ACHN (cell line): ENCODE measurements at regions not wholly inside any gene's neighbourhood (a gene's known extent, or its start where the extent isn't known, plus 50 kb on each side); places are given as distances from the start of the nearest gene placed in this dataset.

Source experiments
- DNase-seq: peaks from one replicate; pipeline ENCODE4 v3.0.0-alpha.2; 2015
- in situ Hi-C: cut with HindIII; loops from 2 replicates; pipeline ENCODE4 v1.10.0; 2017; ENCODE audit warnings: low sequenced_read_pairs, low pct_ligation_motif_present, low pct_unique_long_range_greater_than_20kb

GRCh38 chr2:181356526-181357130 lies 100.6 kb upstream of the ITGA4 start:
- in situ Hi-C loops = no loop called here
- no peak for DNase-seq

GRCh38 chr2:181357979-181358378 lies 99.2 kb upstream of the ITGA4 start:
- no peak for DNase-seq
- in situ Hi-C loops = no loop called here

- DNase-seq = no peak
- in situ Hi-C loops = no loop called here
These were observed 94.6 kb upstream of the ITGA4 start for GRCh38 chr2:181362561-181362960.

- DNase-seq = no peak
- in situ Hi-C loops = no loop called here
These were observed 94.0 kb upstream of the ITGA4 start for GRCh38 chr2:181363164-181363563.

GRCh38 chr2:181364492-181365170 lies 92.6 kb upstream of the ITGA4 start:
- in situ Hi-C loops = no loop called here
- DNase-seq = no peak

- DNase-seq = no peak
- in situ Hi-C loops = no loop called here
These were observed 90.5 kb upstream of the ITGA4 start for GRCh38 chr2:181366675-181367175.

GRCh38 chr2:181367411-181367810 lies 89.8 kb upstream of the ITGA4 start:
- DNase-seq = no peak
- in situ Hi-C loops = no loop called here

- no peak for DNase-seq
- in situ Hi-C loops = no loop called here
These were observed 89.2 kb upstream of the ITGA4 start for GRCh38 chr2:181367906-181368435.

- DNase-seq = no peak
- in situ Hi-C loops = no loop called here
These were observed 87.1 kb upstream of the ITGA4 start for GRCh38 chr2:181370126-181370525.

- in situ Hi-C loops = no loop called here
- no peak for DNase-seq
These were observed 86.0 kb upstream of the ITGA4 start for GRCh38 chr2:181371195-181371594.

GRCh38 chr2:181371782-181372645 lies 85.2 kb upstream of the ITGA4 start:
- in situ Hi-C loops = no loop called here
- DNase-seq = no peak

- in situ Hi-C loops = no loop called here
- no peak for DNase-seq
These were observed 84.5 kb upstream of the ITGA4 start for GRCh38 chr2:181372646-181373040.

- no peak for DNase-seq
- in situ Hi-C loops = no loop called here
These were observed 82.2 kb upstream of the ITGA4 start for GRCh38 chr2:181374781-181375675.

GRCh38 chr2:181376442-181376841 lies 80.7 kb upstream of the ITGA4 start:
- no peak for DNase-seq
- in situ Hi-C loops = no loop called here

- in situ Hi-C loops = no loop called here
- DNase-seq = no peak
These were observed 80.2 kb upstream of the ITGA4 start for GRCh38 chr2:181376999-181377398.

- no peak for DNase-seq
- in situ Hi-C loops = no loop called here
These were observed 78.7 kb upstream of the ITGA4 start for GRCh38 chr2:181378491-181378890.

- in situ Hi-C loops = no loop called here
- no peak for DNase-seq
These were observed 76.6 kb upstream of the ITGA4 start for GRCh38 chr2:181380581-181380980.

- no peak for DNase-seq
- in situ Hi-C loops = no loop called here
These were observed 72.3 kb upstream of the ITGA4 start for GRCh38 chr2:181384923-181385322.
